ENCODE measurements at regions not wholly inside any gene's neighbourhood (a gene's known extent, or its start where the extent isn't known, plus 50 kb on each side); places are given as distances from the start of the nearest gene placed in this dataset.

DNA sequence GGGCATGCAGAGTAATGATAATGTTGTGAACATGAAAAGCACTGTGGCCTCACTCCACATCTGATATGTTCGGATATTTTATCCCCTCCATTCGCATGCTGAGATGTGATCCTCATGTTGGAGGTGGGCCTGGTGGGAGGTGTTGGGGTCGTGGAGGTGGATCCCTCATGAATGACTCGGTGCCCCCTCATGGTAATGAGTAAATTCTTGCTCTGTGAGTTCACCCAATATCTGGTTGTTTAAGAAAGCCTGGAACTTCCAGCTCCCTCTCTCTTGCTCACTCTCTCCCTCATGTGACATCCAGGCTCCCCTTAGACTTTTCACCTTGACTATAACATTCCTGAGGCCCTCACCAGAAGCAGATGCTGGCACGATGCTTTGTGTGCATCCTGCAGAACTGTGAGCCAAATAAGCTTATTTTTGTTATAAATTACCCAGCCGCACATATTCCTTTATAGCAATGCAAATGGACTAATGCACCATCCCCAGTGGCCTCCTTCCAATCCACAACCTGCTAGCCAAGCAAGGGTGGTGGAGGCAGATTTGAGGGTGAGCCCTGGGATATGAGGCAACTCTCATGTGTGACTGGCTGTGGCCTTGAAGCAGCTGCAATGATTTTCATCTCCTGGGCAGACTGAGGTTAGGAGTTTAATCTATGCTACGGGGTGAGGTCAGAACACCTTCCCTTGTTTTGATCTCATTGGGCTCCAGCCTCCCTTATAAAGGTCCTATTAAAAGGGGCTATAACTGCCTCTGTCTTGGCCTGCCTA, 276.5 kb downstream of the ETS1 start:
- TF ChIP-seq, protein P1, sequence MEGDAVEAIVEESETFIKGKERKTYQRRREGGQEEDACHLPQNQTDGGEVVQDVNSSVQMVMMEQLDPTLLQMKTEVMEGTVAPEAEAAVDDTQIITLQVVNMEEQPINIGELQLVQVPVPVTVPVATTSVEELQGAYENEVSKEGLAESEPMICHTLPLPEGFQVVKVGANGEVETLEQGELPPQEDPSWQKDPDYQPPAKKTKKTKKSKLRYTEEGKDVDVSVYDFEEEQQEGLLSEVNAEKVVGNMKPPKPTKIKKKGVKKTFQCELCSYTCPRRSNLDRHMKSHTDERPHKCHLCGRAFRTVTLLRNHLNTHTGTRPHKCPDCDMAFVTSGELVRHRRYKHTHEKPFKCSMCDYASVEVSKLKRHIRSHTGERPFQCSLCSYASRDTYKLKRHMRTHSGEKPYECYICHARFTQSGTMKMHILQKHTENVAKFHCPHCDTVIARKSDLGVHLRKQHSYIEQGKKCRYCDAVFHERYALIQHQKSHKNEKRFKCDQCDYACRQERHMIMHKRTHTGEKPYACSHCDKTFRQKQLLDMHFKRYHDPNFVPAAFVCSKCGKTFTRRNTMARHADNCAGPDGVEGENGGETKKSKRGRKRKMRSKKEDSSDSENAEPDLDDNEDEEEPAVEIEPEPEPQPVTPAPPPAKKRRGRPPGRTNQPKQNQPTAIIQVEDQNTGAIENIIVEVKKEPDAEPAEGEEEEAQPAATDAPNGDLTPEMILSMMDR (IDR thresholded peaks at IDR 0.05) = no peak
- TF ChIP-seq POLR2A (IDR thresholded peaks at IDR 0.05) = no peak

All from body of pancreas (tissue), 4 donors.